A673 (cell line): ENCODE measurements at regions not wholly inside any gene's neighbourhood (a gene's known extent, or its start where the extent isn't known, plus 50 kb on each side); places are given as distances from the start of the nearest gene placed in this dataset.

ENCODE experiments used
- BruUV-seq: library from RNA; stranded (reverse); fragments of 400-500 nt; replicated peaks from 2 replicates; lab custom pipeline; 2021; lab: Mats Ljungman, UMichigan
- CTCF ChIA-PET: fragments of 300-600 bp; sonication (Branson Sonifier 250); formaldehyde crosslinking; loops from one replicate; lab custom pipeline; 2022; ENCODE audit warnings: antibody characterized with exemption; lab: Charles Lee
- POLR2A ChIA-PET: fragments of 300-600 bp; sonication (Branson Sonifier 250); formaldehyde crosslinking; loops from one replicate; lab custom pipeline; 2022; ENCODE audit warnings: antibody characterized with exemption; ENCODE audit not compliant: low non-redundant PET; lab: Charles Lee
- DNase-seq: peaks from one replicate; pipeline ENCODE4 v3.0.0-alpha.2; 2015; ENCODE audit warnings: low spot score
- H3K27ac ChIP-seq: fragments of 200-600 bp; sonication (generic); 2 replicates; pipeline ENCODE4 v1.5.1; 2016; ENCODE audit warnings: mixed run types, low read depth, mild to moderate bottlenecking, mixed read lengths, antibody characterized with exemption, low read length; ENCODE audit not compliant: poor library complexity, severe bottlenecking
- H3K27me3 ChIP-seq: fragments of 200-600 bp; sonication (generic); replicated peaks from 2 replicates; pipeline ENCODE4 v1.6.1; 2017; ENCODE audit warnings: mixed run types, low read depth, mild to moderate bottlenecking, mixed read lengths, antibody characterized with exemption, low read length; ENCODE audit not compliant: insufficient read depth, poor library complexity
- H3K36me3 ChIP-seq: fragments of 200-600 bp; sonication (generic); 2 replicates; pipeline ENCODE4 v1.6.1; 2016; ENCODE audit warnings: mixed run types, mild to moderate bottlenecking, mixed read lengths, antibody characterized with exemption, low read length; ENCODE audit not compliant: insufficient read depth, poor library complexity, severe bottlenecking
- H3K4me1 ChIP-seq: fragments of 200-600 bp; sonication (generic); 2 replicates; pipeline ENCODE4 v1.6.1; 2017; ENCODE audit warnings: mixed run types, mild to moderate bottlenecking, mixed read lengths, antibody characterized with exemption, low read length; ENCODE audit not compliant: insufficient read depth, poor library complexity, severe bottlenecking
- H3K4me3 ChIP-seq: fragments of 200-600 bp; sonication (generic); 2 replicates; pipeline ENCODE4 v1.5.1; 2016; ENCODE audit warnings: low read depth, mixed run types, mild to moderate bottlenecking, mixed read lengths, low read length; ENCODE audit not compliant: poor library complexity, severe bottlenecking
- H3K9me3 ChIP-seq: fragments of 200-600 bp; sonication (generic); 2 replicates; pipeline ENCODE4 v1.6.1; 2016; ENCODE audit warnings: mixed run types, low read depth, mild to moderate bottlenecking, mixed read lengths, antibody characterized with exemption, low read length; ENCODE audit not compliant: poor library complexity, severe bottlenecking
- CTCF ChIP-seq: fragments of 300-800, 200-600 bp; sonication (generic); conservative IDR thresholded peaks from 2 replicates; pipeline ENCODE4 v1.5.1; 2017; ENCODE audit warnings: low read depth, mild to moderate bottlenecking, antibody characterized with exemption, low read length, moderate library complexity, mixed read lengths
- EZH2 ChIP-seq: fragments of 200-600 bp; sonication (generic); IDR thresholded peaks from 2 replicates; pipeline ENCODE4 v1.6.1; 2017; ENCODE audit warnings: borderline replicate concordance, low read depth, mild to moderate bottlenecking, mixed read lengths, antibody characterized with exemption, low read length; ENCODE audit not compliant: poor library complexity, severe bottlenecking
- intact Hi-C: fragments of 100-400 bp; cut with micrococcal nuclease; formaldehyde crosslinking; loops from one replicate; pipeline ENCODE4 v1.10.0; 2022; ENCODE audit not compliant: unreplicated experiment

GRCh38 chr18:35804377-35804776, 168.1 kb upstream of the RMP24 start:
- H3K27me3 ChIP-seq, result peaks cover 4% of the 10 kb centered on the region
- H3K27ac ChIP-seq, result no peak overlapping the region
- intact Hi-C loops, result no loop called here
- H3K4me1 ChIP-seq, result no peaks in the 10 kb centered on the region
- ChIA-PET POLR2A (no interaction called here), CTCF (no interaction called here)
- no peaks in the 10 kb centered on the region for H3K9me3 ChIP-seq
- no TSS peak for BruUV-seq
- H3K36me3 ChIP-seq, result no peaks in the 10 kb centered on the region
- DNase-seq, result no peak
- H3K4me3 ChIP-seq, result no peak overlapping the region
- TF ChIP-seq CTCF, result no peak

- no peak overlapping the region for H3K4me3 ChIP-seq
- no peak for DNase-seq
- POLR2A ChIA-PET, result no interaction called here
These were observed 164.6 kb upstream of the RMP24 start for GRCh38 chr18:35807811-35808335.

GRCh38 chr18:35808796-35809195, 163.7 kb upstream of the RMP24 start:
- TF ChIP-seq CTCF (no peak), EZH2 (no peak)
- H3K4me3 ChIP-seq, result no peak overlapping the region
- intact Hi-C loops, result loop anchor here (1.0 kb wide), 1 partner anchor 8 kb away; no protein-coding TSS in a partner anchor
- ChIA-PET POLR2A (no interaction called here), CTCF (no interaction called here)
- no peaks in the 10 kb centered on the region for H3K9me3 ChIP-seq
- DNase-seq, result no peak
- H3K36me3 ChIP-seq, result no peaks in the 10 kb centered on the region
- no peak overlapping the region for H3K27ac ChIP-seq
- BruUV-seq, result no TSS peak
- no peaks in the 10 kb centered on the region for H3K4me1 ChIP-seq
- H3K27me3 ChIP-seq, result no peaks in the 10 kb centered on the region

More at GRCh38 chr18:35807811-35808335, 164.6 kb upstream of the RMP24 start:
- intact Hi-C loops, result no loop called here
- no peak overlapping the region for H3K27ac ChIP-seq
- CTCF ChIA-PET, result no interaction called here
- BruUV-seq, result no TSS peak
- TF ChIP-seq CTCF (no peak), EZH2 (no peak)
- H3K4me1 ChIP-seq, result no peaks in the 10 kb centered on the region
- H3K36me3 ChIP-seq, result no peaks in the 10 kb centered on the region
- no peaks in the 10 kb centered on the region for H3K27me3 ChIP-seq
- no peaks in the 10 kb centered on the region for H3K9me3 ChIP-seq
